Endothelial cell (in vitro differentiated cells): ENCODE measurements at regions not wholly inside any gene's neighbourhood (a gene's known extent, or its start where the extent isn't known, plus 50 kb on each side); places are given as distances from the start of the nearest gene placed in this dataset.

ENCODE experiments used
- DNase-seq: peaks from one replicate; pipeline ENCODE4 v3.0.0; 2021; ENCODE audit warnings: low spot score
- H3K27ac Mint-ChIP-seq: one replicate; pipeline ENCODE4 v1.8.0; 2021; ENCODE audit warnings: mixed read lengths, inconsistent platforms; ENCODE audit not compliant: unreplicated experiment
- H3K27me3 Mint-ChIP-seq: one replicate; pipeline ENCODE4 v1.8.0; 2021; ENCODE audit warnings: mild to moderate bottlenecking, moderate library complexity, mixed read lengths, inconsistent platforms; ENCODE audit not compliant: unreplicated experiment
- H3K36me3 Mint-ChIP-seq: one replicate; pipeline ENCODE4 v1.8.0; 2021; ENCODE audit warnings: mild to moderate bottlenecking, low read depth, mixed read lengths, inconsistent platforms; ENCODE audit not compliant: unreplicated experiment
- H3K4me1 Mint-ChIP-seq: one replicate; pipeline ENCODE4 v1.8.0; 2021; ENCODE audit warnings: mild to moderate bottlenecking, mixed read lengths, inconsistent platforms; ENCODE audit not compliant: unreplicated experiment
- H3K4me3 Mint-ChIP-seq: one replicate; pipeline ENCODE4 v1.8.0; 2021; ENCODE audit warnings: mild to moderate bottlenecking, mixed read lengths, inconsistent platforms; ENCODE audit not compliant: unreplicated experiment
- H3K9me3 Mint-ChIP-seq: one replicate; pipeline ENCODE4 v1.8.0; 2021; ENCODE audit warnings: mixed read lengths, inconsistent platforms; ENCODE audit not compliant: unreplicated experiment
- CTCF ChIP-seq: fragments of 200-600 bp; sonication (generic); IDR thresholded peaks from one replicate; pipeline ENCODE4 v1.5.0; 2021; ENCODE audit warnings: antibody characterized with exemption; ENCODE audit not compliant: unreplicated experiment

GRCh38 chr10:130491011-130491692, 355.0 kb downstream of the GLRX3 start:
- Mint-ChIP-seq H3K9me3 (peaks cover 43% of the 10 kb centered on the region), H3K4me1 (no peaks in the 10 kb centered on the region), H3K36me3 (peaks cover 11% of the 10 kb centered on the region), H3K27me3 (peaks cover 12% of the 10 kb centered on the region), H3K4me3 (no peak overlapping the region), H3K27ac (no peak overlapping the region)
- TF ChIP-seq CTCF: no peak
- no peak for DNase-seq

- peaks cover 16% of the 10 kb centered on the region for H3K27me3 Mint-ChIP-seq
- peaks cover 11% of the 10 kb centered on the region for H3K36me3 Mint-ChIP-seq
- H3K4me1 Mint-ChIP-seq: no peaks in the 10 kb centered on the region
- H3K9me3 Mint-ChIP-seq: peaks cover 44% of the 10 kb centered on the region
- no peak overlapping the region for H3K4me3 Mint-ChIP-seq
- DNase-seq: no peak
- H3K27ac Mint-ChIP-seq: no peak overlapping the region
- no peak for TF ChIP-seq CTCF
Measured at GRCh38 chr10:130491693-130492050, 355.5 kb downstream of the GLRX3 start.

- H3K4me3 Mint-ChIP-seq: no peak overlapping the region
- H3K27me3 Mint-ChIP-seq: peaks cover 16% of the 10 kb centered on the region
- H3K4me1 Mint-ChIP-seq: no peaks in the 10 kb centered on the region
- TF ChIP-seq CTCF: no peak
- DNase-seq: no peak
- H3K36me3 Mint-ChIP-seq: peaks cover 11% of the 10 kb centered on the region
- H3K9me3 Mint-ChIP-seq: peaks cover 43% of the 10 kb centered on the region
- H3K27ac Mint-ChIP-seq: no peak overlapping the region
Measured at GRCh38 chr10:130492266-130492934, 356.2 kb downstream of the GLRX3 start.

GRCh38 chr10:130493021-130493420, 356.8 kb downstream of the GLRX3 start:
- H3K27me3 Mint-ChIP-seq: peaks cover 15% of the 10 kb centered on the region
- no peak overlapping the region for H3K4me3 Mint-ChIP-seq
- H3K9me3 Mint-ChIP-seq: peaks cover 47% of the 10 kb centered on the region
- no peak for DNase-seq
- no peaks in the 10 kb centered on the region for H3K4me1 Mint-ChIP-seq
- no peak for TF ChIP-seq CTCF
- no peak overlapping the region for H3K27ac Mint-ChIP-seq
- peaks cover 12% of the 10 kb centered on the region for H3K36me3 Mint-ChIP-seq

GRCh38 chr10:130493446-130494145, 357.4 kb downstream of the GLRX3 start:
- Mint-ChIP-seq H3K4me1 (no peaks in the 10 kb centered on the region), H3K4me3 (no peak overlapping the region), H3K36me3 (peaks cover 12% of the 10 kb centered on the region), H3K9me3 (peaks cover 47% of the 10 kb centered on the region), H3K27ac (no peak overlapping the region), H3K27me3 (peaks cover 17% of the 10 kb centered on the region)
- DNase-seq: no peak
- no peak for TF ChIP-seq CTCF
